HCT116 (cell line): ENCODE measurements at regions not wholly inside any gene's neighbourhood (a gene's known extent, or its start where the extent isn't known, plus 50 kb on each side); places are given as distances from the start of the nearest gene placed in this dataset.

Source experiments
- ATAC-seq: fragments of 200-7000 bp; cut with Tn5 transposase; 2 replicates; pipeline ENCODE4 v1.9.1; 2020; ENCODE audit warnings: mild to moderate bottlenecking, moderate library complexity
- BruUV-seq: library from RNA; stranded (reverse); fragments of 400-500 nt; replicated peaks from 2 replicates; lab custom pipeline; 2021; lab: Mats Ljungman, UMichigan
- CTCF ChIA-PET: fragments of 300-600 bp; sonication (Branson Sonifier 250); formaldehyde crosslinking; loops from one replicate; lab custom pipeline; 2021; ENCODE audit warnings: antibody characterized with exemption; lab: Charles Lee
- POLR2A ChIA-PET: fragments of 300-600, 350-600 bp; sonication (Branson Sonifier 250); formaldehyde crosslinking; loops from one replicate; lab custom pipeline; 2021; ENCODE audit warnings: antibody characterized with exemption; lab: Charles Lee
- RAD21 ChIA-PET, 2 experiments: fragments of 300-600 bp; sonication (Branson Sonifier 250); formaldehyde crosslinking; loops; one replicate each; lab custom pipeline; 2023; ENCODE audit warnings: low total read pairs in 2 of 2; ENCODE audit not compliant: uncharacterized antibody in 2 of 2, unreplicated experiment in 2 of 2, low non-redundant PET in 1 of 2; lab: Charles Lee
- DNase-seq: peaks from one replicate; pipeline ENCODE4 v3.0.0-alpha.2; 2010; ENCODE audit warnings: low read depth, low spot score
- H2AFZ ChIP-seq: fragments of 200-600 bp; shearing (Covaris generic), sonication (generic); 2 replicates; pipeline ENCODE4 v1.6.1; 2017; ENCODE audit warnings: low read depth, mixed run types, mixed read lengths, antibody characterized with exemption, low read length; ENCODE audit not compliant: poor library complexity, severe bottlenecking
- H3K27ac ChIP-seq: 2 replicates; pipeline ENCODE4 v1.5.1; 2012; ENCODE audit warnings: low read depth, low read length
- H3K27me3 ChIP-seq: fragments of 200-600 bp; sonication (generic); 2 replicates; pipeline ENCODE4 v1.6.1; 2016; ENCODE audit warnings: mixed run types, low read length, mixed read lengths; ENCODE audit not compliant: insufficient read depth
- H3K36me3 ChIP-seq, 2 experiments: fragments of 200-500 bp in 1 of 2; fragments of 200-600 bp in 1 of 2; sonication (Bioruptor generic) in 1 of 2; sonication (generic) in 1 of 2; 2 replicates each; pipeline versions ENCODE4 v1.5.1 to v1.6.1; 2014 to 2016; ENCODE audit warnings: low read length in 2 of 2, inconsistent platforms in 1 of 2, mixed read lengths in 1 of 2, mixed run types in 1 of 2; ENCODE audit not compliant: insufficient read depth in 2 of 2, control insufficient read depth in 1 of 2
- H3K4me1 ChIP-seq, 2 experiments: fragments of 200-600 bp in 1 of 2; sonication (generic) in 1 of 2; 2 replicates each; pipeline versions ENCODE4 v1.5.1 to v1.6.1; 2012 to 2017; ENCODE audit warnings: low read length in 2 of 2, inconsistent platforms in 1 of 2, mild to moderate bottlenecking in 1 of 2, mixed read lengths in 1 of 2, mixed run types in 1 of 2, moderate library complexity in 1 of 2; ENCODE audit not compliant: insufficient read depth in 2 of 2, control insufficient read depth in 1 of 2
- H3K4me2 ChIP-seq: fragments of 200-600 bp; sonication (generic); 2 replicates; pipeline ENCODE4 v1.6.1; 2017; ENCODE audit warnings: mixed run types, low read length, mixed read lengths
- H3K4me3 ChIP-seq, 2 experiments: fragments of 200-600 bp in 1 of 2; sonication (generic) in 1 of 2; replicated peaks in 1 of 2; 2 replicates each; pipeline ENCODE4 v1.5.1; 2011 to 2016; ENCODE audit warnings: low read length in 2 of 2, control low read depth in 1 of 2, low read depth in 1 of 2, mild to moderate bottlenecking in 1 of 2, mixed read lengths in 1 of 2, mixed run types in 1 of 2
- H3K79me2 ChIP-seq: fragments of 200-600 bp; sonication (generic); 2 replicates; pipeline ENCODE4 v1.6.1; 2017; ENCODE audit warnings: mild to moderate bottlenecking, mixed run types, low read length, moderate library complexity, mixed read lengths; ENCODE audit not compliant: insufficient read depth
- H3K9ac ChIP-seq: fragments of 200-600 bp; sonication (generic); 2 replicates; pipeline ENCODE4 v1.6.1; 2016; ENCODE audit warnings: low read length, mixed read lengths
- H3K9me2 ChIP-seq: fragments of 200-600 bp; sonication (generic), shearing (Covaris generic); 2 replicates; pipeline ENCODE4 v1.6.1; 2017; ENCODE audit warnings: mixed run types, mild to moderate bottlenecking, moderate library complexity; ENCODE audit not compliant: insufficient read depth
- H3K9me3 ChIP-seq, 2 experiments: fragments of 200-500 bp in 1 of 2; fragments of 200-600 bp in 1 of 2; sonication (Bioruptor generic) in 1 of 2; sonication (generic) in 1 of 2; 2 replicates each; pipeline ENCODE4 v1.6.1; 2014 to 2017; ENCODE audit warnings: low read length in 2 of 2, mixed read lengths in 2 of 2, inconsistent platforms in 1 of 2, low read depth in 1 of 2, mild to moderate bottlenecking in 1 of 2, mixed run types in 1 of 2, moderate library complexity in 1 of 2; ENCODE audit not compliant: control insufficient read depth in 1 of 2, insufficient read depth in 1 of 2
- H4K20me1 ChIP-seq: fragments of 200-600 bp; sonication (generic), shearing (Covaris generic); 2 replicates; pipeline ENCODE4 v1.6.1; 2017; ENCODE audit warnings: mixed run types, mild to moderate bottlenecking, moderate library complexity; ENCODE audit not compliant: insufficient read depth
- ATF3 ChIP-seq: IDR thresholded peaks from 2 replicates; pipeline ENCODE4 v1.6.1; 2012
- CBX3 ChIP-seq: IDR thresholded peaks from 2 replicates; pipeline ENCODE4 v1.6.1; 2012; ENCODE audit warnings: low read depth
- CEBPB ChIP-seq: IDR thresholded peaks from 2 replicates; pipeline ENCODE4 v1.6.1; 2012; ENCODE audit warnings: low read depth
- ELF1 ChIP-seq: IDR thresholded peaks from 2 replicates; pipeline ENCODE4 v1.6.1; 2012; ENCODE audit warnings: low read depth, borderline replicate concordance
- FOSL1 ChIP-seq: IDR thresholded peaks from 2 replicates; pipeline ENCODE4 v1.6.1; 2012; ENCODE audit warnings: low read depth
- MAX ChIP-seq: IDR thresholded peaks from 2 replicates; pipeline ENCODE4 v1.6.1; 2012
- POLR2A ChIP-seq: IDR thresholded peaks from 2 replicates; pipeline ENCODE4 v1.7.0; 2011; ENCODE audit warnings: borderline replicate concordance; ENCODE audit not compliant: insufficient read depth, insufficient read length; ENCODE audit errors: extremely low read depth
- POLR2AphosphoS5 ChIP-seq: IDR thresholded peaks from 2 replicates; pipeline ENCODE4 v1.6.1; 2011; ENCODE audit warnings: mild to moderate bottlenecking, low read depth, low read length, moderate library complexity
- RAD21 ChIP-seq: IDR thresholded peaks from 2 replicates; pipeline ENCODE4 v1.6.1; 2012; ENCODE audit warnings: low read depth, mild to moderate bottlenecking
- REST ChIP-seq: IDR thresholded peaks from 2 replicates; pipeline ENCODE4 v1.6.1; 2012; ENCODE audit warnings: low read depth
- SP1 ChIP-seq: IDR thresholded peaks from 2 replicates; pipeline ENCODE4 v1.6.1; 2012; ENCODE audit warnings: low read depth
- ZFX ChIP-seq: fragments of 450-650 bp; IDR thresholded peaks from 2 replicates; pipeline ENCODE4 v1.6.1; 2017
- ZNF274 ChIP-seq: fragments of 200-500 bp; sonication (Bioruptor generic); IDR thresholded peaks from 2 replicates; pipeline ENCODE4 v1.6.1; 2014; ENCODE audit warnings: mild to moderate bottlenecking, low read depth, low read length, inconsistent platforms
- intact Hi-C: fragments of 100-400 bp; cut with micrococcal nuclease; formaldehyde crosslinking; loops from 2 replicates; pipeline ENCODE4 v1.10.0; 2022

GRCh38 chr2:236814593-236814992 is 245.0 kb downstream of the ACKR3 start:
- Histone ChIP-seq H3K4me3 (no peak overlapping the region), H3K9me2 (no peaks in the 10 kb centered on the region), H3K79me2 (no peaks in the 10 kb centered on the region), H4K20me1 (no peaks in the 10 kb centered on the region), H2AFZ (no peak overlapping the region)
- POLR2A ChIA-PET: no interaction called here
- RAD21 ChIA-PET: no interaction called here
- ATAC-seq: no peak
- no peak for TF ChIP-seq REST
- no peak for TF ChIP-seq FOSL1
- TF ChIP-seq ZFX: no peak
- TF ChIP-seq MAX: no peak
- TF ChIP-seq SP1: no peak
- no peak for TF ChIP-seq RAD21
- TF ChIP-seq, all 23 proteins: peak for 0
- no peaks in the 10 kb centered on the region; a peak in 1 of 4 replicates for H3K9me3 ChIP-seq
- BruUV-seq: no TSS peak
- no peak overlapping the region for H3K4me2 ChIP-seq
- intact Hi-C loops: no loop called here
- DNase-seq: no peak
- no peaks in the 10 kb centered on the region for H3K4me1 ChIP-seq
- CTCF ChIA-PET: no interaction called here
- no peak overlapping the region for H3K9ac ChIP-seq
- H3K36me3 ChIP-seq: no peaks in the 10 kb centered on the region
- no peak overlapping the region for H3K27ac ChIP-seq
- peaks cover 29% of the 10 kb centered on the region; the same call in 1 of the 2 replicates for H3K27me3 ChIP-seq

- H3K9me2 ChIP-seq: no peaks in the 10 kb centered on the region
- no peaks in the 10 kb centered on the region for H4K20me1 ChIP-seq
- H2AFZ ChIP-seq: no peak overlapping the region
- no peaks in the 10 kb centered on the region for H3K9me3 ChIP-seq
- peaks cover 24% of the 10 kb centered on the region; the same call in 1 of the 2 replicates for H3K27me3 ChIP-seq
- RAD21 ChIA-PET: no interaction called here
- no peak overlapping the region for H3K9ac ChIP-seq
- no peak for ATAC-seq
- CTCF ChIA-PET: no interaction called here
- intact Hi-C loops: no loop called here
- H3K4me1 ChIP-seq: no peaks in the 10 kb centered on the region
- no peak overlapping the region for H3K4me2 ChIP-seq
- H3K27ac ChIP-seq: no peak overlapping the region
- H3K79me2 ChIP-seq: no peaks in the 10 kb centered on the region
- no peak for DNase-seq
- no peaks in the 10 kb centered on the region for H3K36me3 ChIP-seq
- no peak overlapping the region for H3K4me3 ChIP-seq
- POLR2A ChIA-PET: no interaction called here
- no TSS peak for BruUV-seq
- TF ChIP-seq POLR2A (no peak), CEBPB (no peak), ELF1 (no peak), CBX3 (no peak), REST (no peak), ATF3 (no peak), POLR2AphosphoS5 (no peak), SP1 (no peak), ZNF274 (no peak)
Observed at GRCh38 chr2:236815746-236816145, 246.1 kb downstream of the ACKR3 start.
